OCI-LY1 (cell line): ENCODE measurements at regions not wholly inside any gene's neighbourhood (a gene's known extent, or its start where the extent isn't known, plus 50 kb on each side); places are given as distances from the start of the nearest gene placed in this dataset.

Source experiments
- CTCF ChIP-seq: fragments of 200-600 bp; sonication (generic), shearing (Covaris generic); IDR thresholded peaks from 2 replicates; pipeline ENCODE4 v1.5.1; 2017; ENCODE audit warnings: mild to moderate bottlenecking, antibody characterized with exemption, low read length, moderate library complexity, mixed read lengths
- EZH2 ChIP-seq: fragments of 200-600 bp; sonication (generic), shearing (Covaris generic); IDR thresholded peaks from 2 replicates; pipeline ENCODE4 v1.8.0; 2017; ENCODE audit warnings: borderline replicate concordance, mixed run types, mild to moderate bottlenecking, antibody characterized with exemption, low read length, moderate library complexity, mixed read lengths

GRCh38 chr7:98698976-98699375 lies 81.9 kb downstream of the NPTX2 start:
- TF ChIP-seq CTCF (no peak), EZH2 (no peak)
